Loucy (cell line): ENCODE measurements at regions not wholly inside any gene's neighbourhood (a gene's known extent, or its start where the extent isn't known, plus 50 kb on each side); places are given as distances from the start of the nearest gene placed in this dataset.

Source experiments
- CTCF ChIP-seq: fragments of 200-600 bp; sonication (generic); conservative IDR thresholded peaks from 2 replicates; pipeline ENCODE4 v1.5.1; 2014; ENCODE audit warnings: mild to moderate bottlenecking, antibody characterized with exemption, low read length
- EZH2phosphoT487 ChIP-seq: fragments of 200-600 bp; IDR thresholded peaks from 2 replicates; pipeline ENCODE4 v1.6.1; 2018; ENCODE audit warnings: antibody characterized with exemption, mild to moderate bottlenecking, moderate library complexity, borderline replicate concordance

- TF ChIP-seq CTCF (no peak), EZH2phosphoT487 (no peak)
Observed at GRCh38 chrX:45992402-45993123, 552.7 kb downstream of the ZNF674 start.
